GM13977 (cell line): ENCODE measurements at regions not wholly inside any gene's neighbourhood (a gene's known extent, or its start where the extent isn't known, plus 50 kb on each side); places are given as distances from the start of the nearest gene placed in this dataset.

Experiments
- DNase-seq: peaks from one replicate; pipeline ENCODE4 v3.0.0; 2012; ENCODE audit warnings: low spot score
- in situ Hi-C: fragments of 300-500 bp; cut with MboI; formaldehyde crosslinking; loops from one replicate; pipeline ENCODE4 v1.12.0; 2022; ENCODE audit warnings: low sequenced_read_pairs, low pct_unique_long_range_greater_than_20kb, mixed read lengths, inconsistent platforms; ENCODE audit not compliant: unreplicated experiment
- TF ChIP-seq, protein P1 (sequence below): IDR thresholded peaks from 2 replicates; pipeline ENCODE4 v1.5.1; 2012; ENCODE audit warnings: mild to moderate bottlenecking, control low read depth; ENCODE audit not compliant: insufficient read depth; ENCODE audit errors: extremely low read depth, missing control alignments

DNA sequence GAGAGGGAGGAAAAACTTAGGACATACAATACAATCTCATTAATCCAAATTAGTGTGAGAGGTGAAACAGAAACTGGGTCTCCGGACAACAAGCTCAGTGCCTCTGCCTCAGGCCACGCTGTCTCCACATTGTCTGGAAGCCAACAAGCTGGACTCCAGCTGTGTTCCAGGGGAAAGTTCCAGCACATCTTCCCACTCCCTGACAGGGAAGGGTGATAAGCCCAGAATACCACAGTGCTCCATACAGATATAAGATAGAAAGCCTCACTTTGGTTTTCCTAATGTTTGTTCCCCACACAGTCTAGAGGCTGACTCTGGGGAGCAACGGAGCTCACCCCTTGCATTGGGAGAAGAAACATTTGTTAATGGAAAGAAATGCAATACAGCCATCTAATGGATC lies 117.1 kb upstream of the SPTLC3 start:
- no peak for DNase-seq
- TF ChIP-seq, protein P1, sequence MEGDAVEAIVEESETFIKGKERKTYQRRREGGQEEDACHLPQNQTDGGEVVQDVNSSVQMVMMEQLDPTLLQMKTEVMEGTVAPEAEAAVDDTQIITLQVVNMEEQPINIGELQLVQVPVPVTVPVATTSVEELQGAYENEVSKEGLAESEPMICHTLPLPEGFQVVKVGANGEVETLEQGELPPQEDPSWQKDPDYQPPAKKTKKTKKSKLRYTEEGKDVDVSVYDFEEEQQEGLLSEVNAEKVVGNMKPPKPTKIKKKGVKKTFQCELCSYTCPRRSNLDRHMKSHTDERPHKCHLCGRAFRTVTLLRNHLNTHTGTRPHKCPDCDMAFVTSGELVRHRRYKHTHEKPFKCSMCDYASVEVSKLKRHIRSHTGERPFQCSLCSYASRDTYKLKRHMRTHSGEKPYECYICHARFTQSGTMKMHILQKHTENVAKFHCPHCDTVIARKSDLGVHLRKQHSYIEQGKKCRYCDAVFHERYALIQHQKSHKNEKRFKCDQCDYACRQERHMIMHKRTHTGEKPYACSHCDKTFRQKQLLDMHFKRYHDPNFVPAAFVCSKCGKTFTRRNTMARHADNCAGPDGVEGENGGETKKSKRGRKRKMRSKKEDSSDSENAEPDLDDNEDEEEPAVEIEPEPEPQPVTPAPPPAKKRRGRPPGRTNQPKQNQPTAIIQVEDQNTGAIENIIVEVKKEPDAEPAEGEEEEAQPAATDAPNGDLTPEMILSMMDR: no peak
- in situ Hi-C loops: no loop called here

DNA sequence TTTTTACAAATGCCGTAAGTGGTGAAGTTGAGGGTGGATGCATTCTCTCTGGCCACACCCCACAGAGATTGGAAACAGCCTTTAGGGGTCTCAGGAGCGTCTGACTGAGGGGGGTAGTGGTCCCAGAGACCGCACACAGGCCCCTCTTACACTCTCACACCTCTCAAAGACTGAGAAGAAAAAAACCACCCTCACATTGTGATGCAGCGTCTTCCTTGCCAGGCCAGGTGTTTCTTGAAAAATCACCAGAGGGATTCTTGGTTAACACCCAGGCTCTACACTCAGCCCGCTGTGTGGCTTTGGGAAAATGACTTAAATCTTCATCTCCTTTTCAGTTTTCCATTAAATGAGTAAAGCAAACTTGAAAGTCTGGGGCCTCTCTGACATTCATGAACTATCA lies 115.8 kb upstream of the SPTLC3 start:
- in situ Hi-C loops: no loop called here
- DNase-seq: no peak
- TF ChIP-seq, protein P1: no peak

DNA sequence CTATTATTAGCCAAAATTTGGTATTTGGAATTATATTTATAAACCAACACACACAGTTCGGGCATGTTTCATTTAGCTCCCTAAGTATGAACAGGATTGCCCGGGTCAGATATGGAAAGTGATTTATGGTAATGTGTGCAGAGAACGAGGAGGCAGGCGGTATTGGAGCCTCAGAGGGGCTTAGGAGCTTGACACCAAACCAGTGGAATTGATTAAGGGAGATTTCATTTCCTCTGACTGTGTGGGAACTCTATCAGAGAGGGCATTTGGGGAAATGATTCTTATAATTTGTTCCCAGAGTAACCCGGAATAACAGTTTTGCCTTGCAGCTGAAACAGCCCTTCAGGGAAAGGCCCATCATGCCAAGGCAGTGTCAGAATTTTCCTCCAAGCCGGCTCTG lies 115.1 kb upstream of the SPTLC3 start:
- TF ChIP-seq, protein P1: no peak
- in situ Hi-C loops: no loop called here
- DNase-seq: no peak

DNA sequence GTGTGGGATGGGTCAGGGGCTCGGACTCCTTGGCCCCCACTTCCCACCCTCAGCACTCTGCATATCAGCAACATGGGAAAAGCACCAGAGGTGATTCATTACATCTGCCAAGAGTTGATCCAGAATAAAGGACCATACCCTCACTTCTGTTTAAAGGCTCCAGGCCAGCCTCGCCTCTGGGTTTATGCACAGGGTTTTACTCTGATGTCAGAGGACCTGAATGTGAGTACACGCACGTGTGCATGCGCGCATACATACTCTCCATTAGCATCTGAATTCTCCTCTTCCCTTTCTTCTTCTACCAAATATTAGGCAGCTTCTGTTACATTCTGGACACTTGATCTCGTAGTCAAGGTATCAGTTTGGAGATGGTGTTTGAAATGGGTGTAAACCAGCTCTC lies 114.7 kb upstream of the SPTLC3 start:
- in situ Hi-C loops: no loop called here
- DNase-seq: no peak
- TF ChIP-seq, protein P1: no peak

DNA sequence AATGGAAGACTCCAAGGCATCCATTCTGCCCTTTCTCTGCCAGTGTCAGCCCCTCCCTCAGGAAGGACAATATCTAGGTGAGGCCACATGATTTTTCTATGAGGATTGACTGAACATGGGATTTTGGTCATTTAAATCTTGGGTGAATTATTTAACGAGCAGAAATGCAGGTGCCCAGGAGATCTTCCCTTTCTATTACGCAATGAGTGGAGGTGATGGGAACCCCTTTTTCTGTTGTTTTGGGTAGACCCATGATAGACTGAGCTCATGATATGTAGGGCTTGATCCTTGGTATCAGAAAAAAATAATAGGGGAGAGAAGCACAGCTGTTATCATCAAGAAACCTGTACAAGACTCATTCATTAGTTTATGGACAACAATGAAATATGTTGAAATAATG lies 112.6 kb upstream of the SPTLC3 start:
- DNase-seq: no peak
- in situ Hi-C loops: no loop called here
- TF ChIP-seq, protein P1: no peak

DNA sequence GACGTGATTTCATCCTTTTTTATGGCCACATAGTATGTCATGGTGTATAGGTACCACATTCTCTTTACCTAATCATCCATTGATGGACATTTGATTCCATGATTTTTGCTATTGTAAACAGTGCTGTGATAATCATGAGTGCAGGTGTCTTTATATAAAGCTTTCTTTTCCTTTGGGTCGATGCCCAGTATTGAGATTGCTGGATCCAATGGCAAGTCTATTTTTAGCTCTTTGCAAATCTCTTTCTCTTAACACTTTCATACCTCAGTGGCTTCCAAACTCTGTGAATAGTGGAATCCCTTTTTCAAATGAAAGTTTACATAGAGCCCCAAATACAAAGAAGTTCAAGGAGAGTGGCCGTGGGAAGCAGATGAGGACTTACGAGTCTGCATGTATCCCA lies 105.8 kb upstream of the SPTLC3 start:
- in situ Hi-C loops: no loop called here
- DNase-seq: no peak
- TF ChIP-seq, protein P1: no peak

DNA sequence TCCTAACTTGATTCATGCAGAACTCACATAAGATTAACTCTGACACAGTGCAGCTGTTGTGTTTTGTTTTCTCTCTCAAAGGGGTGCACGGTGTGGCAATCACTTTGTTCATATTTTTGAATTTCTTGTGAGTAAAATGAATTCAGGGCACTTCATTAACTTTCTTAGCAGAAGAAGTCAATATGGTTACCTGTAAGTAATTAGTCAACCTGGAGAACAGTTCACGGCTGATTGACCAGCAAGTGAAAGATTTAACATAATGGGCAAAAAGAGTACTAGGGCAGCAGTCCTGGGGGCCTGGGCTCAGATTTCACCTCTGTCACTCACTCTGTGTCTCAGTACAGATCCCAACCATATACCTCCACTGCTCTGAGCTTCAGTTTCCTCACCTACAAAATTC lies 102.4 kb upstream of the SPTLC3 start:
- in situ Hi-C loops: no loop called here
- TF ChIP-seq, protein P1: no peak
- DNase-seq: no peak
